Erythroblast (primary cell): ENCODE measurements at regions not wholly inside any gene's neighbourhood (a gene's known extent, or its start where the extent isn't known, plus 50 kb on each side); places are given as distances from the start of the nearest gene placed in this dataset.

Experiments used
- GATA1 ChIP-seq: IDR thresholded peaks from 2 replicates; pipeline ENCODE4 v1.6.1; 2011; ENCODE audit warnings: low read depth, mild to moderate bottlenecking, control low read depth, low read length, moderate library complexity
- POLR2A ChIP-seq: IDR thresholded peaks from 2 replicates; pipeline ENCODE4 v1.6.1; 2011; ENCODE audit warnings: mild to moderate bottlenecking, low read length

GRCh38 chr16:76866994-76867393 lies 324.0 kb upstream of the MON1B start:
- TF ChIP-seq POLR2A (no peak), GATA1 (no peak)
